SK-N-SH treated with all-trans-retinoic acid at 6 μM for 48 hours (cell line): ENCODE measurements at regions not wholly inside any gene's neighbourhood (a gene's known extent, or its start where the extent isn't known, plus 50 kb on each side); places are given as distances from the start of the nearest gene placed in this dataset.

ENCODE experiments used
- ATAC-seq: fragments of 200-7000 bp; cut with Tn5 transposase; 3 replicates; pipeline ENCODE4 v1.9.1; 2020; ENCODE audit warnings: mild to moderate bottlenecking, moderate library complexity
- ARNTL ChIP-seq: fragments of 450-650 bp; formaldehyde crosslinking; IDR thresholded peaks from 2 replicates; pipeline ENCODE4 v1.5.0; 2020; ENCODE audit warnings: low read depth, mild to moderate bottlenecking, moderate library complexity, borderline replicate concordance
- BACH2 ChIP-seq: fragments of 250-450 bp; sonication (Bioruptor Pico); IDR thresholded peaks from 2 replicates; pipeline ENCODE4 v1.9.0; 2021; ENCODE audit warnings: mild to moderate bottlenecking, borderline replicate concordance
- CREB5 ChIP-seq: fragments of 250-450 bp; sonication (Bioruptor Pico); IDR thresholded peaks from 2 replicates; pipeline ENCODE4 v1.5.1; 2020; ENCODE audit warnings: low read depth, mild to moderate bottlenecking, moderate library complexity
- CSDC2 ChIP-seq: fragments of 250-450 bp; sonication (Bioruptor Pico); IDR thresholded peaks from 2 replicates; pipeline ENCODE4 v1.5.0; 2020; ENCODE audit warnings: mild to moderate bottlenecking, moderate library complexity
- CSRNP3 ChIP-seq: fragments of 250-450 bp; sonication (Bioruptor Pico); IDR thresholded peaks from 2 replicates; pipeline ENCODE4 v1.5.1; 2021; ENCODE audit warnings: mild to moderate bottlenecking, moderate library complexity
- ESRRG ChIP-seq: fragments of 250-450 bp; sonication (Bioruptor Pico); IDR thresholded peaks from 2 replicates; pipeline ENCODE4 v1.6.1; 2021; ENCODE audit warnings: mild to moderate bottlenecking
- GLIS3 ChIP-seq: fragments of 250-450 bp; sonication (Bioruptor Pico); IDR thresholded peaks from 2 replicates; pipeline ENCODE4 v1.5.0; 2020; ENCODE audit warnings: mild to moderate bottlenecking, moderate library complexity
- ISL1 ChIP-seq: fragments of 250-450 bp; sonication (Bioruptor Pico); IDR thresholded peaks from 2 replicates; pipeline ENCODE4 v2.1.2; 2022; ENCODE audit warnings: mild to moderate bottlenecking, moderate library complexity
- OSR1 ChIP-seq: fragments of 250-450 bp; sonication (Bioruptor Pico); IDR thresholded peaks from 2 replicates; pipeline ENCODE4 v1.8.0; 2022; ENCODE audit warnings: moderate library complexity, mild to moderate bottlenecking, inconsistent platforms
- PATZ1 ChIP-seq: fragments of 250-450 bp; sonication (Bioruptor Pico); IDR thresholded peaks from 2 replicates; pipeline ENCODE4 v1.8.0; 2020; ENCODE audit warnings: mild to moderate bottlenecking, moderate library complexity, borderline replicate concordance
- POU6F1 ChIP-seq: fragments of 250-450 bp; sonication (Bioruptor Pico); IDR thresholded peaks from 2 replicates; pipeline ENCODE4 v1.8.0; 2021; ENCODE audit warnings: low read depth, mild to moderate bottlenecking, moderate library complexity, borderline replicate concordance
- PPARA ChIP-seq: fragments of 250-450 bp; sonication (Bioruptor Pico); IDR thresholded peaks from 2 replicates; pipeline ENCODE4 v1.5.0; 2020; ENCODE audit warnings: mild to moderate bottlenecking, borderline replicate concordance
- RARB ChIP-seq: fragments of 250-450 bp; sonication (Bioruptor Pico); IDR thresholded peaks from 2 replicates; pipeline ENCODE4 v1.8.0; 2021; ENCODE audit warnings: mild to moderate bottlenecking, moderate library complexity
- SNAI2 ChIP-seq: fragments of 250-450 bp; sonication (Bioruptor Pico); IDR thresholded peaks from 2 replicates; pipeline ENCODE4 v1.5.0; 2020; ENCODE audit warnings: mild to moderate bottlenecking, moderate library complexity
- TCF4 ChIP-seq: fragments of 250-450 bp; sonication (Bioruptor Pico); IDR thresholded peaks from 2 replicates; pipeline ENCODE4 v1.8.0; 2021; ENCODE audit warnings: mild to moderate bottlenecking, moderate library complexity, borderline replicate concordance
- TOX ChIP-seq: fragments of 250-450 bp; sonication (Bioruptor Pico); IDR thresholded peaks from 2 replicates; pipeline ENCODE4 v1.8.0; 2021; ENCODE audit warnings: mild to moderate bottlenecking, moderate library complexity, borderline replicate concordance
- TSHZ2 ChIP-seq: fragments of 250-450 bp; sonication (Bioruptor Pico); IDR thresholded peaks from 2 replicates; pipeline ENCODE4 v1.5.0; 2020; ENCODE audit warnings: mild to moderate bottlenecking, moderate library complexity
- ZC3H10 ChIP-seq: fragments of 250-450 bp; sonication (Bioruptor Pico); IDR thresholded peaks from 2 replicates; pipeline ENCODE4 v1.5.1; 2021; ENCODE audit warnings: mild to moderate bottlenecking, moderate library complexity
- ZFP3 ChIP-seq: fragments of 250-450 bp; sonication (Bioruptor Pico); IDR thresholded peaks from 2 replicates; pipeline ENCODE4 v1.5.0; 2020; ENCODE audit warnings: mild to moderate bottlenecking, moderate library complexity
- ZFP30 ChIP-seq: fragments of 450-650 bp; formaldehyde crosslinking; IDR thresholded peaks from 2 replicates; pipeline ENCODE4 v1.5.0; 2022; ENCODE audit warnings: mild to moderate bottlenecking, moderate library complexity
- ZNF70 ChIP-seq: fragments of 450-650 bp; formaldehyde crosslinking; IDR thresholded peaks from 2 replicates; pipeline ENCODE4 v1.5.0; 2020; ENCODE audit warnings: mild to moderate bottlenecking, moderate library complexity
- ZNF8 ChIP-seq: fragments of 450-650 bp; formaldehyde crosslinking; IDR thresholded peaks from 2 replicates; pipeline ENCODE4 v1.5.0; 2020; ENCODE audit warnings: mild to moderate bottlenecking, moderate library complexity

- ATAC-seq, result no peak; the same call in 2 of the 3 replicates
- TF ChIP-seq TCF4, result no peak
- TF ChIP-seq SNAI2 (CRISPR knock-in tag), result no peak
- no peak for TF ChIP-seq OSR1
- no peak for TF ChIP-seq GLIS3
- no peak for TF ChIP-seq ZNF8
- no peak for TF ChIP-seq ARNTL (CRISPR knock-in tag)
- TF ChIP-seq ZFP30 (CRISPR knock-in tag), result no peak
- TF ChIP-seq CREB5 (CRISPR knock-in tag), result no peak
- no peak for TF ChIP-seq PATZ1
- no peak for TF ChIP-seq ISL1 (CRISPR knock-in tag)
- TF ChIP-seq TSHZ2, result no peak
- no peak for TF ChIP-seq RARB (CRISPR knock-in tag)
- no peak for TF ChIP-seq ZC3H10 (CRISPR knock-in tag)
- TF ChIP-seq PPARA (CRISPR knock-in tag), result no peak
- no peak for TF ChIP-seq CSRNP3 (CRISPR knock-in tag)
- no peak for TF ChIP-seq ZNF70 (CRISPR knock-in tag)
- TF ChIP-seq TOX (CRISPR knock-in tag), result no peak
These were observed 285.5 kb downstream of the MREG start for GRCh38 chr2:215727507-215728503.

- ATAC-seq, result no peak
- no peak for TF ChIP-seq TCF4
- no peak for TF ChIP-seq ZFP3 (CRISPR knock-in tag)
- TF ChIP-seq POU6F1, result no peak
- no peak for TF ChIP-seq ESRRG (CRISPR knock-in tag)
- no peak for TF ChIP-seq ARNTL (CRISPR knock-in tag)
- TF ChIP-seq PATZ1, result no peak
- TF ChIP-seq ZNF8, result no peak
- TF ChIP-seq CSRNP3 (CRISPR knock-in tag), result no peak
- no peak for TF ChIP-seq ZFP30 (CRISPR knock-in tag)
- TF ChIP-seq RARB (CRISPR knock-in tag), result no peak
- no peak for TF ChIP-seq TSHZ2
- TF ChIP-seq SNAI2 (CRISPR knock-in tag), result no peak
- TF ChIP-seq ZC3H10 (CRISPR knock-in tag), result no peak
- no peak for TF ChIP-seq CSDC2 (CRISPR knock-in tag)
- no peak for TF ChIP-seq OSR1
- no peak for TF ChIP-seq BACH2 (CRISPR knock-in tag)
These were observed 287.3 kb downstream of the MREG start for GRCh38 chr2:215726070-215726469.
